Stimulated activated CD8-positive, alpha-beta memory T cell treated with anti-CD3 and anti-CD28 coated beads, Interleukin-12 subunit alpha, Interleukin-12 subunit beta, amount 100 ng/mL, for 24 hours (primary cell): ENCODE measurements at regions not wholly inside any gene's neighbourhood (a gene's known extent, or its start where the extent isn't known, plus 50 kb on each side); places are given as distances from the start of the nearest gene placed in this dataset.

ENCODE experiments used
- DNase-seq: peaks from one replicate; pipeline ENCODE4 v3.0.0-alpha.2; 2020; ENCODE audit errors: extremely low read depth

DNA sequence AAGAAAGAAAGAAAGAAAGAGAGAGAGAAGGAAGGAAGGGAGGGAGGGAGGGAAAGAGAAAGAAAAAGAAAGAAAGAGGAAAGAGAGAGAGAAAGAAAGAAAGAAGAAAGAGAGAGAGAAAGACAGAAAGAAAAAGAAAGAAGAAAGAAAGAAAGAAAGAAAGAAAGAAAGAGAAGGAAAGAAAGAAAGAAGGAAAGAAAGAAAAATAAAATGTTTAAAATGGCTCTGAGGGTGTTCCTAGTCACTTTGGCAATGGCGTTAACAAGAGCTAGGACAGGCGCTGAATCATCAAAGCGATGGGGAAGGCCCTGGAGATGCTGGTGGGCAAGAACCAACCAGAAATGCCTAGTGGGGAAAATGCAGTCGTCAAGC, 77.8 kb upstream of the GPC1 start:
- no peak for DNase-seq

DNA sequence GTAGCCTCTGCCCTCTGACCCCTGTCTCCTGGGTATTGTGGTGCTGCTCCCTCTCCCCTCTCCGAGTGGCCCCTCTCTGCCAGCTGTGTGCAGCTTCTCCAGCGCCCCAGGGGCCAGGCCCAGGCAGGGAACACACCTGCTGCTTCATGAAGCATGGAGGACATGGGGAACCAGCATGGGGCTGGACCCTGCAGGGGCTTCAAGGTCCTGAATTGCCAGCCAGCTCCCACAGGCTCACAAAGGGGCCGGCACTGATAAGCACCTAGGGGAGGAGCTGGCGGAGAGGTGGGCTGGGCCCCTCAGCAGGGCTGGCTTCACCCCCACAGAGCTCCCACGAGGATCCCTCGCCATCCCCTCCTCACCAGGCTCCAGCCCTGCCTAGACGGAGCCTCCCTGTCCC, 77.4 kb upstream of the GPC1 start:
- DNase-seq = no peak

DNA sequence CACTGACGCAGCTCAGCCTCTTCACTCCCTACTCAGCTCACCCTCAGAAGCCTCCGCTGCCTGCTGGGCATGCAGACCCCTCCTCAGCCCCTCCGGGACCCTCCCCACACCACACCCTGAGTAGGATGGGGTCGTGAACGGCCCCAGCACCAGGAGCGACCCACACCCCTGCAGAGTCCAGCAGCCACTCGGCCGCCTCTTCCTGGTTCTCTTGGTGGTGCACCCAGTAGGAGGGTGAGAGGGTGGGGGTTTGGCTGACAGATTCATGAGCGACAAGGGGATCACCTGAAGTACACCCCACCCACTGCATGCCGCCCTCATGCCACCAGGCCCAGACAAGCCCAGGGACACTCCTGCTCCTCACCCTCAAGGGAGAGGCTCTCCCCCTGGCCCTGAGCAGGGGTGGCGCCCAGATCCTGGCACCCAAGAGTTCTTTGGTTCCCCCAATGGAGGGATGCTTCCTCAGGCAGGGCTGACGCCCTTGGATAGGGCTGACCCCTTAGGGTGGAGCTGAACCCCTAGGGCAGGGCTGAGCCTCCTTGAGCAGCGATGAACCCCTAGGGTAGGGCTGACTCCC, 76.6 kb upstream of the GPC1 start:
- DNase-seq = no peak

DNA sequence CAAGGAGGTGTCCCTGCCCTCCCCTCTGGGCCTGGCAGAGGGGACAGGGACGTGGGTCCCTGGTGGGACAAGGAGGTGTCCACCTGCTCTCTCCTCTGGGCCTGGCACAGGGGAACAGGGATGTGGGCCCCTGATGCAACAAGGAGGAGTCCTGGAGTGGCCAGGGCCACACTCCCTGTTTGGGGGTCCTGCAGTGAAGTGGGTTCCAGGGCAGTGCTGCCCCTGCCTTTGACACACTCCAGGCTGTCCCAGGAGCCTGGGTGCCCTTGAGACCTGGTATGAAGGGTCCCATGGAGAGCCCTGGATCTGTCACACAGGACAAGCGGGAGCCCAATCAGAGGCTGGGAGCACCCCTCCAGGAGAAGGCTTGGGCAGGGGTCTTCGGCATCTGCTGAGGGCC, 75.8 kb upstream of the GPC1 start:
- DNase-seq = no peak

DNA sequence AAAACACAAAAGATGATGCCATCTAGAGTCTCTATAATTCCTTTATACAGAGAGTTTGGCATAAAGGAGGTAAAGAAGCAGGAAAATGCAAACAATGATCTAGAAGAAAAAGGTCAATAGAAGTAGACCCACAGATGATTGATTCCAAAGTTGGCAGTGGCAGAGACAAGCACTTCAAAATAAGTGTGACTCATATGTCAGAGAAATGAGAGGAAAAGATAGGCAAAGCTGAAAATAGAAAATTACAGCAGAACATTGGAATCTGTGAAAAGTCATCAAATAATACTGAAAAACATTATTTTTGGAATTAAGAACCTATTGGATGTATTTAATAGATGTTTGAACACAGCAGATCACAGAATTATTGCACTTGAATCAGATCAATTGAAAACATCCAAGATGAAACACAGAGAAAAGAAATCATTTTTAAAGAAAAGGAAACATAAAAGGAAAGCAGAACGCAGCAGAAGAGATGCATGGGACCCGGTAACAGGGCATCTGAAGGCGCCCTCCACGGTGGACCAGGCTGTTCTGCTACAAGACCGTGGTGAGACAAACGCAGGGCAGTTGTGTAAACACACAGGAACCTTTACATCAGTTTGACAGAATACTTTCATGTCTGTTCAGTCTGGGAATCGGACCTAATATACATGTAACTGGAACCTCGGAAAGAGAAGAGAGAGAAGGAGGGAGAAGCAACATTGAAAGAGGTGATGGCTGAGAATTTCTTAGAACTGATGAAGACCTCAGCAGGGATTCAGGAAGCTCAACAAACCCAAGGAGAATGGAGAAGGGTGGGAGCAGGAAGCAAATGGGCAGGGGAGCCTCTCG, 74.6 kb upstream of the GPC1 start:
- DNase-seq = no peak

DNA sequence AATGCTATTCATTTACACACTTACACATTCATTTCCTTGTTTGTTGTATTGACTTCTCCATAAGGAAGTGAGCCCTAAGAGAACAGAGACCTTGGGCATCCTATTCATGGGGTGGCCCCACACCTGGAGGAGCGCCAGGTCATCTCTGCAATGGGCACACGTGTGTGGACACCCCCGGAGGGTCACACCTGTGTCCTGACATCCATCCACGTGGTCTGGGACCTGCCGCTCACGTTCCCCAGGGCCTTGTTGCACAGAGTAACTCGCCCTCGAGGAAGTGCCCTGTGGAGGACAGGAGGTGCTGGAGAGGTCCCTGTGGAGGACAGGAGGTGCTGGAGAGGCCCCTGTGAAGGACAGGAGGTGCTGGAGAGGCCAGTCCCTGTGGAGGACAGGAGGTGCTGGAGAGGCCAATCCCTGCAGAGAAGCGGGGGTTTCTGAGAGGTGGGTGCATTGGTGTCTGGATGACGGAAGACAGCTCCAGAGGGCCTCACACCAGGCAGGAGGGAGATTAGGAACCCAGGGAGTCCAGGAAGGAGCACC, 73.2 kb upstream of the GPC1 start:
- no peak for DNase-seq

DNA sequence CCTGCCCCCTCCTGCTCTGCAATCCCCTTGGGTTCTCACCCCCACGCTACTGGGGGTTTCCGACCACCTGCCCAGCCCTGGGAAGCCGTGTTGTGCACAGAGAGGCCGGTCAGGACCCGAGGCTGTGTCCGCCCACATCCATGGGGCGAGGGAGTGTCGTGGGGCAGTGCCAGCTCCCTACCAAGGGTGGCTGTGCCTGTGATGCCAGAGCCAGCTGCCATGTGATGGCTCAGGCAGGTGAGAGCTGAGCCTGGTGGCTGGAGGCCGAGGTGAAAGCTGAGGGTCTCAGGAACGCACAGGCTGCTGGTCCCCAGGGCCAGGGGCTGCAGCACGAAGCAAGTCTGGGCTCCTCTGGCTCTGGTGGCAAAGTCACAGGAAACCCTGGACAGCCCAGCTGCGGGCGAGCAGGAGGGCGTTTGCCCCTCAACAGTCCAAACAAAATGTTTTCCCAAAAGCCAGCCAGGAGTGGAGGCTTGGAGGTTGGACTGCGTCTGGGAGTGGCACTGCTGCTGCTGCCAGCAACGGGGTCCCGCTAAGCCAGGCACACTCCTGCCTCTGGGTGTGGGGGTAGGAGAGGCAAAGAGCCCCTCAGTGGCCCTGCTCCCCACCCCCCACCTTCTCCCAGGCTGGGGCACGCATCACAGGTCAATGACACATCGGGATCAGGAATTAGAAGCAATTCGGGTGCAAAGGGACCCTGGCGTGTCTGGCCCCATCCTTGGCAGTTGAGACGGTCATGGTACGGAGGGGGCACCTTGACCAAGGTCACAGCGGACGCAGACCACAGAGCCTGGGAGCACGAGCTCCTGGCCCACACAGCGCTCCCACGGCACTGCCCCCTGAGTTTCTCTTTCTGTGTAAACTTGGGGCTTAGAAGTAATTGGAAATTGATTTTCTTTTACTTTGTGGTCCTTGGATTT, 72.4 kb upstream of the GPC1 start:
- DNase-seq = no peak

DNA sequence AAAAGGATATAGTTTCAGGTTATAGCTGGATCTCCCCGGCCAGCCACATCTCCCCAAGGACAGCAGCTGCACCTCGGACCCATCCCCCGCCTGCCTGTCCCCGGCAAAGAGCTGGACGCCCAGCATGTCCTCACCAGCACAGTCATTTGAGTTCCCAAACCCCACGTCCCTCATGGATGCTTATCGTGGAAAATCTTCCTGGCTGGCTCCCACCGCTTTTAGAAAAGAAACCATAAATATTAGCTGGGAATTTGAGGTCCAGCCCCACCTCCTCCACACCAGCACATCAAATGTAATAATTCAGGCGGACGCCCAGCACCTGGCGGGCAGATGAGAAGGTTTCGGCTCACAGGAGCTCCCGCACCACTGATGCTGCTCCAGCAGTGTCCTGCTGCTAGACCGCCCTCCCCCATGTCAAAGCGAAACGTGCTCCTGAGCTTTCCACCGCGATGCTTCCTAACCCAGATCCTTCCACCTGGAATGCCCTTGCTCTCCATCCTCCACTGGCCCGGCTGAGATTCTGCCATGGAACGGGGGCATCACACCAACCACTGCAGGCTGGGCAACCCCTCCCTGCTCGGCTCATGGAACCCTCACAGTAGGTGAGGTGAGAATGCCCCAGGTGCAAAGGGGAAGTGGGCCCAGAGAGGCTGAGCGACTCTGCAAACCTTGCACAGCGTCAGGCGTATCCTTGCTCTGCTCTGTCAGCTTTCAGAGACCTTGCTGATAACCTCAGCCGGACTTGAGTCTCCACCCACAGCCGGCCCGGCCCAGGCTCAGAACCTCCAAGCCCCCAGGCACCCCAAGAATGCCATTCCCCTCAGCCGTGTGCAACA, 71.5 kb upstream of the GPC1 start:
- no peak for DNase-seq

DNA sequence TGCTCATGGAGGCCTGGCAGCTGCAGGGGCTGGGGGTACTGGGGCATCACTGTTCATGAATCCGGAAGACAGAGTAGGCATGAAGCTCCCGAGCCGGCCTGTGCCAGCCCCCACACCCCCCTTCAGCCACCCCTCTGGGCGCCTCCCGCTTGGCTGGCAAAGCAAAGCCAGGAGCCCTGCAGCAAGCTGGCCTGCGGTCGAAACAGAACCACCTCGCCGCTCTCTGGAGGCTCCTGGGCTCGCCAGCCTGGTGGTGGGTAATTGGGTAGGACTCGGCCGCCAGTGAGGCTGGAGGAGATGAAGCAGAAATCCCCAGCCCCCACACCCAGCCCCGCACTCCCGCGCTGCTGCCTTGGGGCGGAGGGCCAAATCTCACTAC, 70.9 kb upstream of the GPC1 start:
- no peak for DNase-seq

DNA sequence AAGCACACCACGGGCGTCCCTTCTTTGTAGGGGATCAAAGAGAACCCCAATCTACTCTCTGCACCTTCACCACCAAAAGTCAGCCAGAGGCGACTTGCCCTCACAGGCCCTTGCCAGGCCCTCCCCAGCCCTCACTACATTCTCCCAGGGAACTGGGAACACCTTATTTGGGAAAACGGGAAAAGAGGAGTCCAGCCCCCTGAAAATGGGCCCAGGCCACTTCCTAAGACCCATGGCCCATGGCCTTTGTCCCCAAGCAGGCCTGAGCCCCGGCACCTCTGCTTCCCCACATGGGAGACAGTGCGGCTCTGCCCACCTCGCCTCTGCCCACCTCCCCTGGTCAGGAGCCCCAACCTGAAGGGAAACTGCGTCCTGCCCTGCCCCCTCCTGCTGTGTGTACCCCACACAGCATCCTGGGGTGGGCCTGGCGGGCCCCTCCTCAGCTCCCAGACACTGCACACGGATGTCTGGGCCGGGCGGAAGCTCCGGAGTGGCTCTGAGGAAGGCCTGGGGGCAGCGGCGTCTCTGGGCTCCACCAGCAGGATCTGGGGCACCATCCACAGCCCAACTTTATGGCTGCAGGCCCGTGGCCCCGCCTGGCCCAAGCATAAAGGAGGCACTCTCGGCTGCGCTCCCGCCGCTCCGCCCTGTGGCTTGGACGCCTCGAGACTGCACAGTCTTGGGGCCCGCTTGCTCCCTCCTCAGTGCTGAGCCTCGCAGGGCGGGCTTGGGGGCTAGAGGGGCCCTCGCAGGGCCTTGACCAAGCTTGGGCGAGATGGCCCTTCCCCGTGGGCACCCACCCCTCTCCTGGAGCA, 70.3 kb upstream of the GPC1 start:
- no peak for DNase-seq

DNA sequence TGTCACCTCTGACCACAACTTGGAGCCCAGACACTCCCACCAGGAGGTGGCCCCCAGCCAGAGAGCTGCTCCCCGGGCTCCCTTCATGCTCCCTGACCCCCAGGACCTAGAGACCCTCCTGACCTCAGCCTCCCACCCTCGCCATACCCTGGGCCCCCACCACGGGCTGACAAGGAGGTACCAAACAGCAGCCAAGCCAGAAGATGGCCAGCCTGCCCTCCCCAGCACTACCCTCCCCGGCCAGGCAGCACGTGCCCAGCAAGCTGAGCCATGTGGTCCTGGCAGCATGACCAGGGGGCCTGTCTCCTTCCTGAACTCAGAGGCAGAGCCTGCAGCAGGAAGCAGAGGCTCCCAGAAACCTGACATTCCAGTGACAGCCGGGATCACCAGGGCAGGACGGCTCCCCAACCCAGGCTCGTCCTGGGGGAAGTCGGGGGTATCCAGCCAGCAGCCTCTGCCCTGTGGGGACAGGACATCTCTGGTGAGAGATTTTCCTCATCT, 69.4 kb upstream of the GPC1 start:
- DNase-seq = no peak

DNA sequence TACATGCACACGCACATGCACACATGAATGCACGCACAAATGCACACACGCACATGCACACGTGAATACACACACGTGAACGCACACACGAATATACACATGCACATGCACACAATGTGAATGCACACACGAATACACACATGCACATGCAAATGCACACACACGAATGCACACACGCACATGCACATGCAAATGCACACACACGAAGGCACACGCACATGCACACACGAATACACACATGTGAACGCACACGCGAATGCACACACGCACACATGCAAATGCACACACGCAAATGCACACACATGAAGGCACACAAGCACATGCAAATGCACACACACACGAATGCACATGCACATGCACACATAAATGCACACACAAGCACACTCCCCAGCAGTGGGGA, 68.6 kb upstream of the GPC1 start:
- no peak for DNase-seq

DNA sequence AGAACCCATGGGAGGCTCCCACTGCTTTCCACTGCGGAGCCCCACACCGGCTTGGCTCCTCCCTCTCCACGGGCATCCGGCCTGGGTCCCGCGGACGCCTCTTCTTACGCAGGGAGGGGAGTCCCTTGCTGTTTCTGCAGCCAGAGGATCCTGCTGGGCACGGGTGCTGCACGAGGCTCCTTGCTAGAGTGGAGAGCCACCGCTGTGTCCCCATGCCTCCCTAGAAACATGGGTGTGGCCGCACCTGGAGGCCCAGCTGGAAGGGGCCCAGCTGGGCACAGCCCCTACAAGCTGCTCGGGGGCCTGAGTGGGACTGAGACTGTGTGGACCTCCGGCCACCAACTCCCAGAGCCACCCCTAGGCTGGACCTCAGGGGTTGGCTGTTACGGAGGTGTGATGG, 67.7 kb upstream of the GPC1 start:
- no peak for DNase-seq

DNA sequence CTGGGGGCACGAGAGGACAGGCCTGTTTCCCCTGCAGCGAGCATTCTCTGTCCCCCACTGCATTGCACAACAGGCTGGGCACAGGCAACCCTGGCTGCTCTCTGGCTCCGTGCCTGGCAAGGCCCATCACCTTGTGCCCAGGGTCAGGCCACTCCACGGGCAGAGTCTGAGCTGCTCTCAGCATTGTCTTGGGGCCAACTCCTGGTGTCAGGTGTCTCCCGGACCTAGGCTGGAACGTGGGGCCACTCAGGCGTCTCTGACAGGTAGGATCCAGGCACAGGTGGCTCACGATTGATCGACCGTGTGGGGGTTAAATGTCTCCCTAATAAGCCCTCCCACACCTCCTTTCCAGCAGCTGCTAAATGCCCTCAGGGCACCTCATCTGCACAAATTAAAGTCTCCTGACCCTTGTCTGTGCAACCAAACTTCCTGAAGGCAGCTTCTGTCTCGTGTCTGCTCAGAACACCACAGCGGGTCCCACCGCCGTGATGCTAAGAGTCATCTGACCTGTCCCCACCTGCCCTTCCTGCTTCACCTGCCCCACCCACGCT, 66.6 kb upstream of the GPC1 start:
- no peak for DNase-seq

DNA sequence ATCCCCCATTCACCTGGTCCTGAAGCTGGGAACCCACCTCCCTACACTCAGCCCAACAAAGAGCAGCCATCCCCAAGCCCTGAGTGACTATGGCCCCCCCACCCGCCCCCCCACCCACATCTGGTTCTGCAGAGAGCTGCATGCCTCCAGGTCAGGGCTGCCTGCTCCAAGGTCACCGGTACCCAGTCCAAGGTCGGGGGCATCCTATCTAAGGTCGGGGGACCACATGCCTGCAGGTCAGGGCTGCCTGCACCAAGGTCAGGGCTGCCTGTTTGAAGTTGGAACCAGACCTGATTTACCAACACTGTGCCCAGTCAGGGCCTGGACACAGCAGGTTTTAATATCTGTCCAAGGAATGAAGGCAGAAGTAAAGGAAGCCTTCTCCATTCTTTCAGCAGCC, 66.1 kb upstream of the GPC1 start:
- DNase-seq = no peak

DNA sequence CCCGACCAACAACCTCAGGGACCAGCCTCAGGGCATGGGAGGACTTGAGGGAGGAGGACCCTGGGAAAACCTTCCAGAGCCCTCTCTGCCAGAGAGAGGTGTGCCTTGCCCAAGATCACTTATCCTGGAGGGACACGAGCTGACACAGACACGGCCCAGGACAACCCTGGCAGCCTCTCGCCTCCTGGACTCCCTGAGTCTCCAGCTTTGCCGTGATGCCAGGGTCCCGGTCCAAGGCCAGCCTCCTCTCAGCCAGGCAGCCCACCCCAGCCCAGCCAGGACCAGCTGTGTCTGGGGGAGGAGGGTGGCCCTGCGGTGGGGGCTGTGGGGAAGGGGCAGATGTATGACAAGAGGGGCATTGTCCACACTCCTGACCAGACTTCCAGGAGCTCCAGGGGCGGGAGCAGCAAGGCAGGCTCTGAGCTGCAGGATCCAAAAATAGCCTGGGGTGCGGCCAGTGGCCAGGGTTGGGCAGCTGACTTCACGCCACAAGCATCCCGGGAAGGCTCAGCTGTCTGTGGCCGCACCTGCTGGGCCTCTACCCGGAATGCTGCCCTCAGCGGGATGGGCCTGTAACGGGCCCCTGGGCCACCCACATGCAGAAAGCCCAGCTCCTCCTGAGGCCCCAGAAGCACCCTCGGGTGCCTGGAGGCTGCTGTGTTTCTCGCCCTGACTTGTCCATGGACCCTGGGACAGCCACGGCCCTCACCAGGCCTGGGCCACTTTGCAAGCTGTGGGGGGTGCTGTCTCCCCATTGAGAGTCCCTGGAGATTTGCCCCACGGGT, 65.5 kb upstream of the GPC1 start:
- no peak for DNase-seq

DNA sequence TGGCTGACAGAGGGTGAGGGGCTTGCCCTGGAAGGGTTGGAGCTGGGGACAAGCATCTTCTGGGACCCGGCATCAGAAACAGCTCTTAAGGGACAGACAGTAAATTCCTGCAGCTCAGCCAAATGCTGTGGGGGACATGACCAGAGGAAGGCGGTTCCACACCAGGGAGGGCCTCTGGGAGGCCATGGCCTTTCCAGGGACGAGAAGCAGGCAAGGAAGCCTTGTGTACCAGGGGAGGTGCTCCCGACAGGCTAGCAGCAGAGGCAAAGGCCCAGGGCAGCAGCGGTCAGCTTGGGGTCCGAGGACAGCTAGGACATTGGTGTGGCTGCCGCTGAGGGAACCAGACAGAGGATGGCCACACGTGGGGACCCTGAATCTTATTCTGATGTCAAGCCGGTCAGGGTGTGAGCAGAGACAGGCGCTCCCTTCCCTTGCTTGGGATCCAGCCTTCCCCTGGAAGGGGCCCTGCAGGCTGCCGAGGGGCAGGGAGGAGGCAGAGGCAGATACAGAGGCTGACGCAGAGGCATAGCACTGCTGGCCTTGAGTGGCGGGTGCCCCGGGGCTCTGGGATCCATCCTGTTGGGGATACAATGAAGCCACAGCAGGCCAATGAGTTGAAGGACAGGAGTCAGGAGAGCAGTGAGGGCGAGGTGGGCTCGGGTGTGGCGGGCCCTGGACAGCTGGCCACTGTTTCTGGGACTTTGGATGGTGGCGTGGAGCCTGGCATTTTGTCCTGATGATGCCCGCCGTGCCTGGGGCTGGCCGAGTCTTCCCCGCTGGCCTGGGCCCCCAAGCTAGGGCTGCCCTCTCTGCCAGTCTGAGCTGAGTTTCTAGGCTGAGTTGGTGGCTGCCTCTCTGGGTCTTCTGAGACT, 64.1 kb upstream of the GPC1 start:
- DNase-seq = no peak

DNA sequence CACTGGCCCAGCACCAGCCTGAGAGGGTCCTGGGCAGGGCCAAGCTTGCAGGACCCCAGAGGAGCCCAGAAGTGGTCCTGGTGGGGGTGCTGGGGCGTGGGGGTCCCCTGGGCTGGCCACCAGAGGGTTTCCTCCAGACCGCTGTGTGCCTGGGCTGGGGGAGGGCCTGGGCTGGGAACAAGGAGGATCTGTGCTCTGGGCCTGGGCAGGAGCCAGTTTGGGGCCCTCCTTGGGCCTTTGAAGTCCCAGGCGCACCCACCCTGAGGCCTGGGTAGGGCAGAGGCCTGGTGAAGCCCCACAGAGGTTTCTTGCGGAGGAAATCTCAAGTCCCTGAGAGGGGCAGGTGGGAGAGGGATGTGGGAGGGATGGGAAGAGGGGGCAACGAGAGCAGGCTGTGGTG, 63.4 kb upstream of the GPC1 start:
- no peak for DNase-seq
